ENCODE measurements at regions not wholly inside any gene's neighbourhood (a gene's known extent, or its start where the extent isn't known, plus 50 kb on each side); places are given as distances from the start of the nearest gene placed in this dataset.
"Not testable (repeated sequence)": the region's sequence is repeated elsewhere in the genome, so short reads cannot be mapped to it uniquely, and the experiment has no call there.

GRCh38 chr2:167336213-167336612, 447.9 kb downstream of the XIRP2 start:
- no peaks in the 10 kb centered on the region for H3K9me3 ChIP-seq (ENCODE audit: control insufficient read depth, insufficient read depth, low read length)
- H3K36me3 ChIP-seq (ENCODE audit: control insufficient read depth, insufficient read depth, low read length): no peaks in the 10 kb centered on the region
- no peak overlapping the region for H3K9ac ChIP-seq (ENCODE audit: low read depth, low read length)
- H3K27me3 ChIP-seq (ENCODE audit: control insufficient read depth, insufficient read depth, low read length): no peaks in the 10 kb centered on the region
- peaks cover 74% of the 10 kb centered on the region for H3K4me1 ChIP-seq (ENCODE audit: control insufficient read depth, insufficient read depth, low read length)
- peak overlapping the region; percentile 59 for H3K27ac ChIP-seq (ENCODE audit: low read depth, low read length)
- H3K4me3 ChIP-seq (ENCODE audit: low read depth, low read length): no peak overlapping the region

- no peak overlapping the region for H3K9ac ChIP-seq (ENCODE audit: low read depth, low read length)
- no peaks in the 10 kb centered on the region for H3K36me3 ChIP-seq (ENCODE audit: control insufficient read depth, insufficient read depth, low read length)
- H3K4me1 ChIP-seq (ENCODE audit: control insufficient read depth, insufficient read depth, low read length): peaks cover 80% of the 10 kb centered on the region
- no peaks in the 10 kb centered on the region for H3K9me3 ChIP-seq (ENCODE audit: control insufficient read depth, insufficient read depth, low read length)
- no peaks in the 10 kb centered on the region for H3K27me3 ChIP-seq (ENCODE audit: control insufficient read depth, insufficient read depth, low read length)
- peak overlapping the region; percentile 59 for H3K27ac ChIP-seq (ENCODE audit: low read depth, low read length)
- no peak overlapping the region for H3K4me3 ChIP-seq (ENCODE audit: low read depth, low read length)
Observed at GRCh38 chr2:167335541-167335992, 447.3 kb downstream of the XIRP2 start.

GRCh38 chr2:167334146-167334742, 446.0 kb downstream of the XIRP2 start:
- H3K4me3 ChIP-seq (ENCODE audit: low read depth, low read length): peak overlapping the region; percentile 30
- H3K4me1 ChIP-seq (ENCODE audit: control insufficient read depth, insufficient read depth, low read length): peaks cover 80% of the 10 kb centered on the region
- no peaks in the 10 kb centered on the region for H3K27me3 ChIP-seq (ENCODE audit: control insufficient read depth, insufficient read depth, low read length)
- H3K27ac ChIP-seq (ENCODE audit: low read depth, low read length): peak overlapping the region; percentile 67
- no peak overlapping the region for H3K9ac ChIP-seq (ENCODE audit: low read depth, low read length)
- no peaks in the 10 kb centered on the region for H3K36me3 ChIP-seq (ENCODE audit: control insufficient read depth, insufficient read depth, low read length)
- no peaks in the 10 kb centered on the region for H3K9me3 ChIP-seq (ENCODE audit: control insufficient read depth, insufficient read depth, low read length)

- no peaks in the 10 kb centered on the region for H3K27me3 ChIP-seq (ENCODE audit: control insufficient read depth, insufficient read depth, low read length)
- no peaks in the 10 kb centered on the region for H3K36me3 ChIP-seq (ENCODE audit: control insufficient read depth, insufficient read depth, low read length)
- no peak overlapping the region for H3K4me3 ChIP-seq (ENCODE audit: low read depth, low read length)
- H3K27ac ChIP-seq (ENCODE audit: low read depth, low read length): peak overlapping the region; percentile 94
- H3K9me3 ChIP-seq (ENCODE audit: control insufficient read depth, insufficient read depth, low read length): no peaks in the 10 kb centered on the region
- peaks cover 80% of the 10 kb centered on the region for H3K4me1 ChIP-seq (ENCODE audit: control insufficient read depth, insufficient read depth, low read length)
- no peak overlapping the region for H3K9ac ChIP-seq (ENCODE audit: low read depth, low read length)
Observed at GRCh38 chr2:167333245-167333644, 445.0 kb downstream of the XIRP2 start.

GRCh38 chr2:167332358-167332757, 444.1 kb downstream of the XIRP2 start:
- Histone ChIP-seq H3K4me1 (ENCODE audit: control insufficient read depth, insufficient read depth, low read length) (peaks cover 79% of the 10 kb centered on the region), H3K36me3 (ENCODE audit: control insufficient read depth, insufficient read depth, low read length) (no peaks in the 10 kb centered on the region), H3K27me3 (ENCODE audit: control insufficient read depth, insufficient read depth, low read length) (no peaks in the 10 kb centered on the region), H3K9me3 (ENCODE audit: control insufficient read depth, insufficient read depth, low read length) (no peaks in the 10 kb centered on the region), H3K4me3 (ENCODE audit: low read depth, low read length) (peak overlapping the region; percentile 43; the same call in 1 of the 2 replicates), H3K27ac (ENCODE audit: low read depth, low read length) (peak overlapping the region; percentile 94), H3K9ac (ENCODE audit: low read depth, low read length) (no peak overlapping the region; the same call in 1 of the 2 replicates)

- Histone ChIP-seq H3K9ac (ENCODE audit: low read depth, low read length) (no peak overlapping the region), H3K9me3 (ENCODE audit: control insufficient read depth, insufficient read depth, low read length) (no peaks in the 10 kb centered on the region), H3K4me3 (ENCODE audit: low read depth, low read length) (peak overlapping the region; percentile 43), H3K36me3 (ENCODE audit: control insufficient read depth, insufficient read depth, low read length) (no peaks in the 10 kb centered on the region), H3K27me3 (ENCODE audit: control insufficient read depth, insufficient read depth, low read length) (no peaks in the 10 kb centered on the region), H3K27ac (ENCODE audit: low read depth, low read length) (peak overlapping the region; percentile 94), H3K4me1 (ENCODE audit: control insufficient read depth, insufficient read depth, low read length) (peaks cover 73% of the 10 kb centered on the region)
Observed at GRCh38 chr2:167331636-167332232, 443.5 kb downstream of the XIRP2 start.

GRCh38 chr2:167328808-167329207, 440.5 kb downstream of the XIRP2 start:
- peaks cover 44% of the 10 kb centered on the region for H3K4me1 ChIP-seq (ENCODE audit: control insufficient read depth, insufficient read depth, low read length)
- not testable (repeated sequence) for H3K27me3 ChIP-seq (ENCODE audit: control insufficient read depth, insufficient read depth, low read length); H3K36me3 ChIP-seq (ENCODE audit: control insufficient read depth, insufficient read depth, low read length); H3K9ac ChIP-seq (ENCODE audit: low read depth, low read length); H3K4me3 ChIP-seq (ENCODE audit: low read depth, low read length); H3K27ac ChIP-seq (ENCODE audit: low read depth, low read length); H3K9me3 ChIP-seq (ENCODE audit: control insufficient read depth, insufficient read depth, low read length)

GRCh38 chr2:167322795-167323194, 434.5 kb downstream of the XIRP2 start:
- no peak overlapping the region for H3K9ac ChIP-seq (ENCODE audit: low read depth, low read length)
- peaks cover 10% of the 10 kb centered on the region for H3K9me3 ChIP-seq (ENCODE audit: control insufficient read depth, insufficient read depth, low read length)
- H3K27me3 ChIP-seq (ENCODE audit: control insufficient read depth, insufficient read depth, low read length): no peaks in the 10 kb centered on the region
- no peak overlapping the region for H3K27ac ChIP-seq (ENCODE audit: low read depth, low read length)
- peaks cover 16% of the 10 kb centered on the region for H3K36me3 ChIP-seq (ENCODE audit: control insufficient read depth, insufficient read depth, low read length)
- peaks cover 12% of the 10 kb centered on the region for H3K4me1 ChIP-seq (ENCODE audit: control insufficient read depth, insufficient read depth, low read length)
- no peak overlapping the region for H3K4me3 ChIP-seq (ENCODE audit: low read depth, low read length)

- no peak overlapping the region for H3K27ac ChIP-seq (ENCODE audit: low read depth, low read length)
- no peak overlapping the region for H3K4me3 ChIP-seq (ENCODE audit: low read depth, low read length)
Observed at GRCh38 chr2:167318581-167318980, 430.3 kb downstream of the XIRP2 start.

GRCh38 chr2:167310442-167310841, 422.2 kb downstream of the XIRP2 start:
- peak overlapping the region; percentile 1 for H3K27ac ChIP-seq (ENCODE audit: low read depth, low read length)
- no peak overlapping the region for H3K9ac ChIP-seq (ENCODE audit: low read depth, low read length)
- H3K4me3 ChIP-seq (ENCODE audit: low read depth, low read length): no peak overlapping the region
- peaks cover 23% of the 10 kb centered on the region for H3K4me1 ChIP-seq (ENCODE audit: control insufficient read depth, insufficient read depth, low read length)
- no peaks in the 10 kb centered on the region for H3K27me3 ChIP-seq (ENCODE audit: control insufficient read depth, insufficient read depth, low read length)
- no peaks in the 10 kb centered on the region for H3K36me3 ChIP-seq (ENCODE audit: control insufficient read depth, insufficient read depth, low read length)
- no peaks in the 10 kb centered on the region for H3K9me3 ChIP-seq (ENCODE audit: control insufficient read depth, insufficient read depth, low read length)

More at GRCh38 chr2:167318581-167318980, 430.3 kb downstream of the XIRP2 start:
- Histone ChIP-seq H3K9ac (ENCODE audit: low read depth, low read length) (no peak overlapping the region), H3K36me3 (ENCODE audit: control insufficient read depth, insufficient read depth, low read length) (peaks cover 16% of the 10 kb centered on the region), H3K4me1 (ENCODE audit: control insufficient read depth, insufficient read depth, low read length) (peaks cover 9% of the 10 kb centered on the region), H3K9me3 (ENCODE audit: control insufficient read depth, insufficient read depth, low read length) (peaks cover 10% of the 10 kb centered on the region), H3K27me3 (ENCODE audit: control insufficient read depth, insufficient read depth, low read length) (no peaks in the 10 kb centered on the region)

Measured in HUES48 (cell line).